ENCODE measurements at regions not wholly inside any gene's neighbourhood (a gene's known extent, or its start where the extent isn't known, plus 50 kb on each side); places are given as distances from the start of the nearest gene placed in this dataset.
A peak's percentile ranks its signal among the peaks of the same experiment; 100 is the strongest.

- Mint-ChIP-seq H3K4me1 (ENCODE audit: unreplicated experiment) (peaks cover 34% of the 10 kb centered on the region), H3K36me3 (no peaks in the 10 kb centered on the region), H3K27me3 (no peaks in the 10 kb centered on the region), H3K27ac (no peak overlapping the region), H3K9me3 (peaks cover 5% of the 10 kb centered on the region), H3K4me3 (no peak overlapping the region)
- TF ChIP-seq CTCF (conservative IDR thresholded peaks at IDR 0.05), result no peak
- no peak for DNase-seq (ENCODE audit: extremely low spot score, unreplicated experiment)
Observed at GRCh38 chr13:97121894-97122293, 100.2 kb upstream of the MBNL2 start.

GRCh38 chr13:97122381-97122996 is 99.6 kb upstream of the MBNL2 start:
- TF ChIP-seq CTCF (conservative IDR thresholded peaks at IDR 0.05), result no peak
- no peaks in the 10 kb centered on the region for H3K27me3 Mint-ChIP-seq
- H3K36me3 Mint-ChIP-seq, result no peaks in the 10 kb centered on the region
- H3K4me1 Mint-ChIP-seq (ENCODE audit: unreplicated experiment), result peaks cover 34% of the 10 kb centered on the region
- H3K9me3 Mint-ChIP-seq, result peaks cover 5% of the 10 kb centered on the region
- no peak for DNase-seq (ENCODE audit: extremely low spot score, unreplicated experiment)
- H3K4me3 Mint-ChIP-seq, result peak overlapping the region; percentile 24
- H3K27ac Mint-ChIP-seq, result peak overlapping the region; percentile 32

GRCh38 chr13:97124206-97124605 is 97.9 kb upstream of the MBNL2 start:
- Mint-ChIP-seq H3K36me3 (no peaks in the 10 kb centered on the region), H3K9me3 (no peaks in the 10 kb centered on the region), H3K27ac (no peak overlapping the region), H3K4me3 (no peak overlapping the region), H3K4me1 (ENCODE audit: unreplicated experiment) (peaks cover 34% of the 10 kb centered on the region), H3K27me3 (no peaks in the 10 kb centered on the region)
- no peak for DNase-seq (ENCODE audit: extremely low spot score, unreplicated experiment)
- no peak for TF ChIP-seq CTCF (conservative IDR thresholded peaks at IDR 0.05)

- TF ChIP-seq CTCF (conservative IDR thresholded peaks at IDR 0.05), result peak; percentile 22
- H3K36me3 Mint-ChIP-seq, result no peaks in the 10 kb centered on the region
- no peaks in the 10 kb centered on the region for H3K9me3 Mint-ChIP-seq
- H3K4me1 Mint-ChIP-seq (ENCODE audit: unreplicated experiment), result peaks cover 30% of the 10 kb centered on the region
- H3K27me3 Mint-ChIP-seq, result no peaks in the 10 kb centered on the region
- peak overlapping the region; percentile 76 for H3K27ac Mint-ChIP-seq
- H3K4me3 Mint-ChIP-seq, result peak overlapping the region; percentile 48
- DNase-seq (ENCODE audit: extremely low spot score, unreplicated experiment), result no peak
Observed at GRCh38 chr13:97124915-97125809, 97.0 kb upstream of the MBNL2 start.

- no peak for DNase-seq (ENCODE audit: extremely low spot score, unreplicated experiment)
- no peaks in the 10 kb centered on the region for H3K9me3 Mint-ChIP-seq
- H3K27me3 Mint-ChIP-seq, result no peaks in the 10 kb centered on the region
- peak; percentile 11 for TF ChIP-seq CTCF (conservative IDR thresholded peaks at IDR 0.05)
- peak overlapping the region; percentile 48 for H3K4me3 Mint-ChIP-seq
- H3K27ac Mint-ChIP-seq, result peak overlapping the region; percentile 76
- H3K36me3 Mint-ChIP-seq, result no peaks in the 10 kb centered on the region
- H3K4me1 Mint-ChIP-seq (ENCODE audit: unreplicated experiment), result peaks cover 31% of the 10 kb centered on the region
Observed at GRCh38 chr13:97125810-97126738, 96.1 kb upstream of the MBNL2 start.

Data from type B pancreatic cell (in vitro differentiated cells).